ENCODE measurements at regions not wholly inside any gene's neighbourhood (a gene's known extent, or its start where the extent isn't known, plus 50 kb on each side); places are given as distances from the start of the nearest gene placed in this dataset.

GRCh38 chr13:76538004-76538403, 348.2 kb downstream of the KCTD12 start:
- no peaks in the 10 kb centered on the region for H4K20me1 ChIP-seq (ENCODE audit: control insufficient read depth, extremely low read depth, insufficient read depth, low read length)
- H3K4me2 ChIP-seq (ENCODE audit: control insufficient read depth, extremely low read depth, insufficient read depth, low read depth, low read length): no peak overlapping the region
- H2AFZ ChIP-seq (ENCODE audit: control insufficient read depth, low read length): no peak overlapping the region
- no peak overlapping the region for H3K4me3 ChIP-seq (ENCODE audit: control insufficient read depth in 2 of 3, extremely low read depth in 1 of 3, insufficient read depth in 2 of 3, low read depth in 1 of 3, low read length in 3 of 3)
- no peaks in the 10 kb centered on the region for H3K9me3 ChIP-seq (ENCODE audit: control insufficient read depth, low read depth, low read length)
- H3K36me3 ChIP-seq (ENCODE audit: control insufficient read depth in 2 of 2, extremely low read depth in 1 of 2, insufficient read depth in 2 of 2, low read length in 2 of 2): no peaks in the 10 kb centered on the region
- no peak overlapping the region for H3K9ac ChIP-seq (ENCODE audit: control insufficient read depth, extremely low read depth, insufficient read depth, low read length)
- no peaks in the 10 kb centered on the region for H3K79me2 ChIP-seq (ENCODE audit: control insufficient read depth, insufficient read depth, low read length)
- no peak for TF ChIP-seq CTCF (optimal IDR thresholded peaks at IDR 0.05 in 1 of 3, IDR thresholded peaks at IDR 0.05 in 1 of 3, conservative IDR thresholded peaks at IDR 0.05 in 1 of 3; ENCODE audit: extremely low read depth in 1 of 3, insufficient read depth in 2 of 3, low read length in 3 of 3)
- TF ChIP-seq EZH2 (IDR thresholded peaks at IDR 0.05; ENCODE audit: low read length): no peak
- dilution Hi-C loops (cut with MboI; ENCODE audit: extremely low pct_ligation_motif_present, low sequenced_read_pairs): no loop called here
- no peaks in the 10 kb centered on the region for H3K4me1 ChIP-seq (ENCODE audit: control insufficient read depth, extremely low read depth, insufficient read depth, low read length)
- FAIRE-seq: no peak
- DNase-seq (ENCODE audit: low read depth, low spot score): no peak
- no peaks in the 10 kb centered on the region for H3K27me3 ChIP-seq (ENCODE audit: control insufficient read depth, extremely low read depth, insufficient read depth, low read length)
- no peaks in the 10 kb centered on the region for H3K9me1 ChIP-seq (ENCODE audit: control insufficient read depth, extremely low read depth, insufficient read depth, low read length)
- no peak overlapping the region for H3K27ac ChIP-seq (ENCODE audit: control insufficient read depth, insufficient read depth, low read length)

GRCh38 chr13:76533251-76533650, 353.0 kb downstream of the KCTD12 start:
- TF ChIP-seq EZH2 (IDR thresholded peaks at IDR 0.05; ENCODE audit: low read length): no peak
- TF ChIP-seq CTCF (optimal IDR thresholded peaks at IDR 0.05 in 1 of 3, IDR thresholded peaks at IDR 0.05 in 1 of 3, conservative IDR thresholded peaks at IDR 0.05 in 1 of 3; ENCODE audit: extremely low read depth in 1 of 3, insufficient read depth in 2 of 3, low read length in 3 of 3): no peak
- dilution Hi-C loops (cut with MboI; ENCODE audit: extremely low pct_ligation_motif_present, low sequenced_read_pairs): no loop called here
- Histone ChIP-seq H3K4me2 (ENCODE audit: control insufficient read depth, extremely low read depth, insufficient read depth, low read depth, low read length) (no peak overlapping the region), H3K9ac (ENCODE audit: control insufficient read depth, extremely low read depth, insufficient read depth, low read length) (no peak overlapping the region), H3K36me3 (ENCODE audit: control insufficient read depth in 2 of 2, extremely low read depth in 1 of 2, insufficient read depth in 2 of 2, low read length in 2 of 2) (no peaks in the 10 kb centered on the region), H3K27ac (ENCODE audit: control insufficient read depth, insufficient read depth, low read length) (no peak overlapping the region), H2AFZ (ENCODE audit: control insufficient read depth, low read length) (no peak overlapping the region), H3K4me1 (ENCODE audit: control insufficient read depth, extremely low read depth, insufficient read depth, low read length) (no peaks in the 10 kb centered on the region), H4K20me1 (ENCODE audit: control insufficient read depth, extremely low read depth, insufficient read depth, low read length) (no peaks in the 10 kb centered on the region), H3K27me3 (ENCODE audit: control insufficient read depth, extremely low read depth, insufficient read depth, low read length) (no peaks in the 10 kb centered on the region), H3K9me1 (ENCODE audit: control insufficient read depth, extremely low read depth, insufficient read depth, low read length) (no peaks in the 10 kb centered on the region), H3K4me3 (ENCODE audit: control insufficient read depth in 2 of 3, extremely low read depth in 1 of 3, insufficient read depth in 2 of 3, low read depth in 1 of 3, low read length in 3 of 3) (no peak overlapping the region), H3K9me3 (ENCODE audit: control insufficient read depth, low read depth, low read length) (no peaks in the 10 kb centered on the region), H3K79me2 (ENCODE audit: control insufficient read depth, insufficient read depth, low read length) (no peaks in the 10 kb centered on the region)
- DNase-seq (ENCODE audit: low read depth, low spot score) (no peak), FAIRE-seq (no peak)
